Right ventricle myocardium inferior (tissue), 1 donor: ENCODE measurements at regions not wholly inside any gene's neighbourhood (a gene's known extent, or its start where the extent isn't known, plus 50 kb on each side); places are given as distances from the start of the nearest gene placed in this dataset.
A peak's percentile ranks its signal among the peaks of the same experiment; 100 is the strongest.

Experiments
- ATAC-seq: fragments of 200-7000 bp; cut with Tn5 transposase; one replicate; pipeline ENCODE4 v1.9.1; 2020; ENCODE audit warnings: mild to moderate bottlenecking, moderate library complexity
- DNase-seq: peaks from one replicate; pipeline ENCODE4 v3.0.0; 2021; ENCODE audit errors: missing footprints
- intact Hi-C: fragments of 100-400 bp; cut with DNase I; formaldehyde crosslinking; loops from one replicate; pipeline ENCODE4 v1.11.0; 2022
- donor health status: DM: no; HTN: yes; CAD: no; lungs with severe emphysema.

DNA sequence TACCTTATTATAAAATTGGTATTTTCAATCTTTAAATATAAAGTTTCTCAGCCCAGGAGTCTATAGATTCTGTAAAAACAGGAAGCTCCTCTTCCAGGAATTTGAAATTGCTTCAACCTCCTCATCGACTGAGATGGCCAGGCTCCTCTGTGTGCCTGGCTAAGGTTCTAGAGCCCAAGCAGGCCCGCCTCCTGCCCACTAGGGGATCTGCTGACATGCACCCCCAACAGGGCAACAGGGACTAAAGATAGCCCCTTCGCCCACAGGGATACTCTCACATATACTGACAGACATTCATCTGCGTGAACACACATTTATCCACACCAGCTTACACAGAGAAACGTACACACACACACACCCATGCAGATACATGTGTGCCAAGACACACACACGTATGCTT lies 183.1 kb upstream of the TLE3 start:
- no peak for ATAC-seq
- intact Hi-C loops: no loop called here
- DNase-seq: no peak

DNA sequence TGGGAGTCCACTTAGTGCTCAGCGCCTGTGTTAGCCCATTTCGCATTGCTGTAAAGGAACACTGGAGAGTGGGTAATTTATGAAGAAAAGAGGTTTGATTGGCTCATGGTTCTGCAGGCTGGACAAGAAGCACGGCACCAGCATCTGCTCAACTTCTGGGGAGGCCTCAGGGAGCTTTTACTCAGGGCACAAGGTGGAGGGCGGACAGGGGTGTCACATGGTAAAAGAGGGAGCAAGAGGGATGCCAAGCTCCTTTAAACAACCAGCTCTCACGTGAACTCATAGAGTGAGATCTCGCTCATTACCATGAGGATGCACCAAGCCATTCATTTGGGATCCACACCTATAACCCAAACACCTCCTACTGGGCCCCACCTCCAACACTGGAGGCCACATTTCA lies 181.4 kb upstream of the TLE3 start:
- ATAC-seq (no peak), DNase-seq (no peak)
- intact Hi-C loops: no loop called here

DNA sequence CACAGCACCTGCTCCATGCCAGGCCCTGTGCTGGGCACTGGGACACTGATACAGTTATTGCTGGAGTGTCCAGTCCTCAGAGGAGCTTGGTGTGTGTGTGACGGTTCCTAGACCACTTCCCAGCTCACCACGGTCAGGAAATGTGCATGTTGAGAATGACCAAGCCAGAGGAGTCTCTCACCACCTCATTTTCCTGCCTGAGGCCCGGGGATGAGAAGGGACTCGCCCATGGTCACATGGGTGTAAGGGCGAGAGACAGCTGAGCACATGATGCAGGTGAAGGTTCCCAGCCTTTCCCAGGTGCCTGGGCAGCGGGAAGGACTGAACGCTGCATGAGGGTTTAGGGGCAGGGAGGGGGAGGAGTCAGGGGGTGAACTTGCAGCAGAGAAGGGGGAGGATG lies 180.9 kb upstream of the TLE3 start:
- ATAC-seq (no peak), DNase-seq (no peak)
- intact Hi-C loops: no loop called here

DNA sequence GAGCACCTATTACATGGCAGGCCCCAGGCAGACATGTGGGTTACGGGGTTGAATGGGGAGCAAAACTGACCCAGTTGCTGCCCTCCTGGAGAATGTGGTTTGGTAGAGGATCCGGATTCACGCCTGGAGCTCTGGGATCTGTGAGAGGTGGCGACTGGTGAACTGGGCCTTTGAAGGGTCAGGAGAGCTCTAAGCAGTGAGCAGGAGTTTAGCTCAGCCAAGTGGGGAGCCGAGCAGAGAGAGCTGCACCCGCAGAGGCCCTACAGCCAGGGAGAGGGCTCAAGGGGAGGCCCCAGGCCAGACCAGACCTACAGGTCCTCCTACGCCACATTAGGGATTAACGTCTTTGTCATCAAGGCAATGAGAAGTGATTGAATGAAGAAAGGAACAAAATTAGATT lies 179.8 kb upstream of the TLE3 start:
- DNase-seq (no peak), ATAC-seq (no peak)
- intact Hi-C loops: no loop called here

DNA sequence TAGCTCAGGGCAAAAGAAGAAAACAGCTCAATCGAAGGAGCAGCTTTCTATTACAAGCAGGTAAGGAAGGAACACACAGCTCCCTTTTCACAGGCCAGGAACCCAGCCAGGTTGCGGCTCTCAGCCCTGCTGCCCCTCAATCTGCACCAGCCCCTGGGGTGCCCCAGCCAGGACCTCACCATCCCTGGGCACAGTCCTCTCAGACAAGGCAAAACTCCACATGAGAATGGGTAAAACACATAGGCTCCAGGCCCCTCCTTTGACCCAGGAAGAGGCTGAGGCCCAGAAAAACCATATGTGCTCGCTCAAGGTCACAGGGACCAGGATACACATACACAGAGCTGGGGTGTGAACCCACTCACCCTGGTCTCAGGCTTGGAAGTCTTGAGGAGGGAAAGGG lies 178.7 kb upstream of the TLE3 start:
- no peak for DNase-seq

DNA sequence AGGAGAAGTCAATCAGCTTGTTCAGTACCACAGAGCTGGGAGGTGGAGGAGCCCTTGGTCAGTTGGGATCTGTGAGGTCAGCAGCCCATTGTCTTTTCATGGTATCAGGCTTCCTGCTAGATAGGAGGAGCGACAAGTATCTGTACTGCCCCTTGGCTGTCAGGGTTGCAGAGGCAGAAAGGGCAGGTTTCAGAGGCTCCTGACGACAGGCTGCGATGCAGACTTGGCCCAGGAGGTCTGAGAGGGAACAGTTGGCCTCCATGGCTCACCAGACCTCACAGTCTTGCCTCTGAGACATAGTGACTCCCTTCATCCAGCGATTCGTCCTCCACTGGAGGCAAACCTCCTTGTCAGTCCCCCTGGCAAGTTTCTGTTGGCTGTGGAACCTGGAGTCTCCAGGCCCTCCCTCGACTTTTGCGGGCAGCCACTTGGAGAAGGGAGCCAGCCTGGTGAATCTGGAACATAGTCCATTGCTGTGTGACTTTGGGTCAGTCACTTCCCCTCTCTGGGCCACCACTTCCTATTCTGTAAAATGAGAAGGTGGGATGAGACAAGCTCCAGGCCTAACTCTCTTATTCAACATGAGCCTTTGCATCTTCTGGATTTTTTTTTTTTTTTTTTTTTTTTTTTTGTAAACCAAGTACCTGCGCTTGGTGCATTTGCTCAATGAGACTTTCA lies 177.9 kb upstream of the TLE3 start:
- intact Hi-C loops: no loop called here
- no peak for ATAC-seq

More for the DNA sequence above, 178.7 kb upstream of the TLE3 start:
- intact Hi-C loops: no loop called here
- ATAC-seq: no peak

DNA sequence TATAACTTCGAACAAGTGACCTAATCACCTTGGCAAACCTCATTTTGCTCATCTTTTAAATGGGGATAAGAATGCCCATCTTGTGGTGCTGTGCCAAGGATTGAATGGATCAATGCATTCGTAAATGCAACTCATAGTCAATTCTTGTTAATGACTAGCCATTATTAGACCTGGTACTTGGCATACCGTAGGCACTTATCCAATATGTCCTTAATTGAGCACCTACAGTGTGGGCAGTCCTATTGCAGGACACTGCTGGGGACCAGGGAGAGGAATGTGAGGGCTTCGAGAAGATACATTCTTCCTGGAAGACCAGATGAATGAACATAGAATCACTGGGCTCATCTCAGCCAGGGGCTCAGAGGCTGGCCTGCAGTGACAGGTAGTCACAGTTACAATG lies 177.2 kb upstream of the TLE3 start:
- DNase-seq (no peak), ATAC-seq (no peak)
- intact Hi-C loops: no loop called here

More for the DNA sequence above, 177.9 kb upstream of the TLE3 start:
- DNase-seq: no peak

DNA sequence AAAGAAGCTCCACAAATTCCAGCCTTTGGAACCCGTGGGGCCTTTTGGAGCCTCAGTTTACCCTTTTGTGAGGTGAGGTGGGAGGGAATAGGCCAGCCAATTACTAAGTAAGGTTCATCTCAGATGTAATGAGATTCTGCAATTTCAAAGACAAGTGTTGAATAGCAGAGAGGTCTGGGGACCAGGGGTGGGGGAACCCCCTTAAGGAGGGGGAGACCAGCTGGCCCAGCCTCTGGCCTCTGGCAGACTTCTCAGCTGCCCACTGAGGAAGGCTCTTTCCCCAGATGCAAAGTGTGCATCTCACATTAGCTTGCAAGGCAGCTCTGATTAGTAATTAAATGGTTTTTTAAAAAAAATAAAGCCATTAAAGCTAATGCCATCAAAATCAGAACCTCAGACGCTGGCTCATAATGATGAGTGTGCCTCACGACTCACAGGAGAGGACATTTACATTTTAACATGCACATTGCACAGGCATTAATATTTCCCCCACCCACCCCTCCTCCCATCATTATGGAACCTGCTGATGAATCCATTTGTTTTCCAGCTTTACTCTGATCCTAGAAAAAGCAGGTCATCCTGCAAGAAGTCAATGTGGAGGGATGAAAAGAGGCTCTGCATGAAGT lies 176.7 kb upstream of the TLE3 start:
- ATAC-seq (no peak), DNase-seq (no peak)
- intact Hi-C loops: no loop called here

DNA sequence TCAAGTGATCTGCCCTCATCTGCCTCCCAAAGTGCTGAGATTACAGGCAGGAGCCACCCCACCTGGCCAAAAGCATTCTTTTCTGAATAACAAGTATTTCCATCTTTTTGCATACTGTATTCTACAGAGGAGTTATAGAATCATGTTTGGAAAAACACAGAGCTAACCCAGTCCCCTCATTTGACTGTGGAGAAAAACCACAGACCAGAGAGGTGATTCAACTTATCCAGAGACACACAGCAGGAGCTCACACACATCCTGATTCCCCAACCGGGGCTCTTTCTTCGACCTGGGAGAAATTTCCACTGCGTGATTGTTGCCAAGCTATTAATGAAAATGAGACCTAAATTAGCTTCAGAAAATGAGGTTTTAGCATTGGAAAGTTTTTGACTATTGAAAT lies 176.1 kb upstream of the TLE3 start:
- no peak for DNase-seq
- intact Hi-C loops: no loop called here
- no peak for ATAC-seq

DNA sequence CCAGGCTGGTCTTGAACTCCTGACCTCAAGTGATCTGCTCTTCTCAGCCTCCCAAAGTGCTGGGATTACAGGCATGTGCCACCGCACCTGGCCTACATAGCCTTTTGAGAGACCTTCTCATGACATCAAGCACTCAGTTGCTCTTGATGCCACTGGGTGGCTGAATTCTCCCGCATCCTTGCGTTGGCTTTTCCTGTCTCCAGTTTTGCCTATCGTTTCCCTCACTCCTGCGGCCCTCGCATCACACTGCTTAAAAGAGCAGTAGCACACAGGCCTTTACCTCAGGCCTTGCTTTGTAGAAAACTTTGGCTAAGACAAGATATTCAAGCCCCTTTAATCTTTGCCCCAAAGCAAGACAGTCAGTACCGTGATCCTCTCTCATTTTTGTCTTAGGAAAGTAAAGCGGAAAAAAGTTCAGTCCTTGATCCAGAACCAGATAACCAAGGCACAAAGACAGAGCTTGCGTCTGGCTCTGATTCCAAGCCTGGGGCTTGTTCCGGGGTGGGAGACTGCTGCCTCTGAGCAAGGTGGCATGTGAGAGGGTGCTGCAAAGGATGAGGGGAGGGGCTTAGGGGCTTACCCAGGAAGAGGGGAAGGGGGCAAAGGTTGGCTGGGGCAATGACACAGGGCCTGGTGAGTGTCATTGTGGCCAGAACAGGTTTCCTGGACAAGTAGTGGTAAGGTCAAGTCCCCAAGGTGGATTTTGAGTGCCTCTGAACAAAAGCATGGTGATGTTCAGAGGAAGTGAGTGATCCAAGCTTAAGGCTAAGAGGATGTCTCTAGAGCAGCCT lies 175.0 kb upstream of the TLE3 start:
- DNase-seq (no peak), ATAC-seq (no peak)
- intact Hi-C loops: no loop called here

DNA sequence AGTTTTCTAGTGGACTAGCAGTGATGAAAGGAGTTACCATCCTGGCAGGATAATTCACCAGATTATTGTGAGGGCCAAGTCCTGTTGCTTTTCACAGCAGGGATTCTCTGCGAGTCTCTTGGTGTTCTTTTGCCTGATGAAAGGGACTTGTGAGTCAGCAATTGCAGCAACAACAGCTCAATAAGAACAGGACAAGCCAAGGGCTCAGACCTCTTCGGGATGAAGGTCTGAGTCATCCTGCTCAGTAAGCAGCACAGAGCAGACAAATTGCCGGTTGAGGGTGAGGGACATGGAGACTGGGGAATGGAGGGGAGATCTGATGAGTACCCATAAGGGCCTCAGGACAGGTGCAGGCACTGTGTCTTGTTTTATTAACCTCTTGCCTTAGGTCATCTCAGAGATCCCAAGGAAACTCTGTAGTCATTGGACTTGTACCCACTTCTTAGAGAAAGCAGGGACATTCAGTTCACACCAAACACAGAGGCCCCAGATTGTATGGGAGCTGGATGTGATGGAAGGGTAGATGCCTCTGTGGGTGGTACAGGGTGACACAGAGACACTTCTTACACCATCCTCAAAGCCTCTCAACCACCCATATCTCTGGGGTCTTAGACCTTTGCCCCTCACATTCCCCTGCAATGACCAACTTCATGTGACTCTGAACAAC lies 173.8 kb upstream of the TLE3 start:
- DNase-seq (no peak), ATAC-seq (peak; percentile 61)
- intact Hi-C loops: no loop called here

DNA sequence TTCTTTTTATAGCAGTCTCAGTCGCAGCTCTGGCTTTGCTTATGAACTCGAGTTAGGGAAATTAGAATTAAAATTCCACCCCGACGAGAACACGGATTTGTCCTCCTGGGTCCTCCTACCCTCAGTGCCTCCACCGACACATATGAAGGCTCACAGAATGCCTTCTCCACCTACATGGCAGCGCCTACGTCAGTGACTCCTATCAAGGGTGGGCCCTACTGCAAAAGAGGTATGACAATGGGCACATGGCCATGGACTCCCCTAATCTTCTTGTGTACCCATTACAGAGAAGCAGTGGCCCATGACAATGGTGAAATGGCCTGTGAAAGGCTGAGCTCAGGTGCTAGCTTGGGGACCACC lies 173.0 kb upstream of the TLE3 start:
- intact Hi-C loops: no loop called here
- DNase-seq (no peak), ATAC-seq (no peak)

DNA sequence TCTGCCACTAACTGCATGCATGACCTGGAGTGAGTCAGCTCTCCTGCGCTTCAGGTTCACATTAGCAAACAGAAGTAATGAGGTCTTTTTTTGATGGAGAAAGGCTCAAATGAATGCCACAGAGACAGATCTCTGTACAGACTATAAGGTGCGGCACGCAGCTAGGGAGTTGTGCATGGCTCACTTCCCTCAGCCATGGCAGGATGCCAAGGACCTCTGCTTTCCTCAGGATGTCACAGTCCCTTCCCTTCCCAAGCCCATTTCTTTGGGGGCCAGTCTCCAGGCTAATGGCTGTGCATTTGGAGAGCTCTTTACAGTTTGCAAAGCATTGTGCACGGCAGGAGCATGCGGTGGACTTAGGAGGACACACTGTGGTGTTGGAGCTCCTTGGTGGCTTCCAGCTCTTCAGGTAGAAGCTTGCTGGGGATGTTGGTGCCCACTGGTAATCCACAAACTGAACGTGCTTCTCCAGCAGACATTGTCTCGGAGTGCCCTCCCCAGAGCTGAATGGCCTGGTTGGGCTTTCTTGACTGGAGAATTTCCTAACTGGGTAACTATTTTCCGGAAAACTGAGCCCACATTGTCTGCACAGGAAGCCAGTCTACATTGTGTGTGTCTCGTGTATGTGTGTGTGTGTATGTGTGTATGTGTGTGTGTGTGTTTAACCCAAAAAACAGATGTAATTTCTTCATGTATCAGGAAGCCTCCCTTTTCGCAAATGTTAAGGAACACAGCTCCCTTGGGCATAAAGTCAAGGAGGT lies 172.5 kb upstream of the TLE3 start:
- ATAC-seq (peak; percentile 29), DNase-seq (no peak)
- intact Hi-C loops: loop anchor here (5.0 kb wide), 1 partner anchor 173 kb away; the partner anchor contains the start of gene TLE3

DNA sequence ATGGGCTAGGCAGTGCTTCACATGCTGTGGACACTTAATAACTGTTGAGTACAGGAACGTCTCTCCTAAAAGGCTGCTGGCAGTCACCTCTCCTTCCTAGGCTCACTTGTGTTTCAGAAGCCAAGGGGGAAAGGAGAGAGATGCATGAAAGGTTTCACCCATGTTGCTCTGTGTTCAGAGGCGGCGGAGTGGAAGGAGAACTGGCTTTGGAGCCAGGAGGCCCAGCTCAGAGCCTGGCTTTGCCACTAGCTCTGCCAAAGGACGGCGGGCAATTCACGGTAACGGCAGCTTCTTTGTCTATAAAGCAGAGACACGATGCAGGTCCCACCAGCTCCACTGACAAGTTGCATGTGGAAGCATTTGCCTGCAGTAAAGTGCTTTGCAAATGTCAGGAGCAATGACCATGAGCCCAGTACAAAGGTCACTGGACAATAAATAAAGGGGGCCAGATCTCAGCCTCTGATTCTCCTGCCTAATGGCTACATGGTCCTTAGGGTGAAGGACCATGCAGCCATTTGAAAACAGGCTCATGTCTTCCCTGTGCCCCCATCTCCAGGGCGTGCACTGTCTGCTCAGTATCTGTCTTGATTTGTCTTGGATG lies 171.7 kb upstream of the TLE3 start:
- DNase-seq: no peak
- no peak for ATAC-seq
- intact Hi-C loops: loop anchor here (5.0 kb wide), 1 partner anchor 172 kb away; the partner anchor contains the start of gene TLE3

DNA sequence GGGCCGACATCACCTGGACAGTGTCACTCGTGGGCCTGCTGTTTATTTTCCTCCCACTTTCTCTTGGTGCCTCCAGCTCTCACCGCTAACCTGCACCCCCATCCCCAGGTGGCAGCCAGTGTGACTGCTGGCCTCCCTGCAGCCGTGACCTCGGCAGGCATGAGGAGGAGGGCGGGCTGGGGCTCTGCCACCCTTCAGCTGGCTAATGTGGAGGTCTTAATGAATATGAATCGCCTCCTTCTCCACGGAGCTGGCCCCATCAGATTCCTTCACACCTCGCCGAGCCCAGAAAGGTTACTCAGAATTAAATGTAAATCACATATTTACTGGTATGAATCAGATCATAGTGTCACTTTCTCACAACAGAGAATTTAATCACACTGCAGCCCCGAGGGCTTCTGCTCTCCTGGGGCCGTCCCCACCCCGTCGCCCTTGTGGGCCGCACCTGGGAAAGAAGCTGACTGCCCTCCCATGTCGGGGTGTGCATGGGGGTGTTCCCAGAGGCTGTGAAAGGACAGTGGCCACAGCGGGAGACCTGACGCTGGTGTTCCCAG lies 171.1 kb upstream of the TLE3 start:
- DNase-seq: no peak
- ATAC-seq: no peak
- intact Hi-C loops: loop anchor here (5.0 kb wide), 1 partner anchor 171 kb away; the partner anchor contains the start of gene TLE3

DNA sequence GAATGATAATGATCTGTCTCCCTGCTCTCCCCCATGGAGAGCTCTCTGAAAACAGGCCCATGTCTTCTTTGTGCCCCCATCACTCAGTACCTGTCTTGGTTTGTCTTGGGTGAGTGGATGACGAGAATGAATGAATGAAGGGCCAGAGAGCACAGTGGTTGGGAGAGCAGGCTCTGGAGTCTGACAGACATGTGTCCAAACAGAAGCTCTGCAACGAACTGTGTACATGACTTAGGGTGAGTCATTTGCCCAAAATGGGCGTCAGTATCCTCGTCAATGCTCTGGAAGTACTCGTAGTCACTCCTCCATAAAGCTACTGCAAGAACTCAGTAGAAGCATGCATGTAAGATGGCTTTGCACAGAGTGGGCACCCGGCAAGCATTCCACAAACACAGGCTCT lies 170.2 kb upstream of the TLE3 start:
- intact Hi-C loops: loop anchor here (5.0 kb wide), 1 partner anchor 171 kb away; the partner anchor contains the start of gene TLE3
- DNase-seq (no peak), ATAC-seq (no peak)

DNA sequence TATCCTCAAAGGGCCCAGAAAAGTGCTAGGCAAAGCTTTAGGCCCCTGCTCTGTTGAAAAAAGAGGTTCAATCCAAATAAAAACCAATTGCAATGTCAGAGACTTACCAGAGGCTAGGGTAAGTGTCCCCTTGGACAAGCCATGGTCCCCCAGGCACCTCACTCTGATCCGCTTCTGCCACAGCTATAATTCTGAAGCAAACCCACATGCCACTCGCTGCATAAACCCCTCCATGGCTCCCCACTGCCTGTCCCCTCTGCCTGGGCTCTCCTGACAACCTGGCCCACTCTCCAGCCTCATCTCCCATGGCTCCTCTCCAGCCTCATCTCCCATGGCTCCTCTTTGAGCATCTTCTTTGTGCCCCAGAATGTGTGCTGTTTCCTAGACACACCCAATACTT lies 169.6 kb upstream of the TLE3 start:
- DNase-seq (no peak), ATAC-seq (no peak)
- intact Hi-C loops: loop anchor here (5.0 kb wide), 1 partner anchor 170 kb away; the partner anchor contains the start of gene TLE3
